Left lung (tissue), 4 donors: ENCODE measurements at regions not wholly inside any gene's neighbourhood (a gene's known extent, or its start where the extent isn't known, plus 50 kb on each side); places are given as distances from the start of the nearest gene placed in this dataset.

Experiments used
- ATAC-seq: fragments of 200-7000 bp; cut with Tn5 transposase; one replicate; pipeline ENCODE4 v1.9.1; 2020; ENCODE audit warnings: moderate library complexity
- DNase-seq, 4 donors: peaks; one replicate each; pipeline ENCODE4 v3.0.0-alpha.2; 2013 to 2020
- H3K27ac ChIP-seq, 2 donors: fragments of 200-600 bp; sonication (generic) in 1 of 2; one replicate each; pipeline versions ENCODE4 v1.5.0 to v1.8.0; 2020 to 2021
- H3K27me3 ChIP-seq, 2 donors: fragments of 200-600 bp; sonication (generic) in 1 of 2; one replicate each; pipeline versions ENCODE4 v1.5.0 to v1.8.0; 2020 to 2021
- H3K36me3 ChIP-seq, 2 donors: fragments of 200-600 bp; sonication (generic) in 1 of 2; one replicate each; pipeline versions ENCODE4 v1.5.0 to v1.8.0; 2020 to 2021
- H3K4me1 ChIP-seq, 2 donors: fragments of 200-600 bp; one replicate each; pipeline ENCODE4 v1.8.0; 2021
- H3K4me3 ChIP-seq, 2 donors: fragments of 200-600 bp; sonication (generic) in 1 of 2; one replicate each; pipeline versions ENCODE4 v1.5.0 to v1.8.0; 2020 to 2021; ENCODE audit warnings: mild to moderate bottlenecking in 1 of 2
- H3K9me3 ChIP-seq, 2 donors: fragments of 200-600 bp; sonication (generic) in 1 of 2; one replicate each; pipeline versions ENCODE4 v1.5.0 to v1.8.0; 2020 to 2021
- intact Hi-C, 2 donors: fragments of 100-400 bp; cut with DNase I; formaldehyde crosslinking; loops; one replicate each; pipeline versions ENCODE4 v1.11.2 to v1.14.2; 2022
- TF ChIP-seq, protein P1 (sequence below), 2 donors: fragments of 200-600 bp; sonication (generic) in 1 of 2; IDR thresholded peaks; one replicate each; pipeline versions ENCODE4 v1.5.0 to v1.8.0; 2021; ENCODE audit warnings: antibody characterized with exemption in 2 of 2
- donor health status: DM: no; HTN: yes; CAD: no.
- donor health status: DM: no; HTN: no; CAD: no.

DNA sequence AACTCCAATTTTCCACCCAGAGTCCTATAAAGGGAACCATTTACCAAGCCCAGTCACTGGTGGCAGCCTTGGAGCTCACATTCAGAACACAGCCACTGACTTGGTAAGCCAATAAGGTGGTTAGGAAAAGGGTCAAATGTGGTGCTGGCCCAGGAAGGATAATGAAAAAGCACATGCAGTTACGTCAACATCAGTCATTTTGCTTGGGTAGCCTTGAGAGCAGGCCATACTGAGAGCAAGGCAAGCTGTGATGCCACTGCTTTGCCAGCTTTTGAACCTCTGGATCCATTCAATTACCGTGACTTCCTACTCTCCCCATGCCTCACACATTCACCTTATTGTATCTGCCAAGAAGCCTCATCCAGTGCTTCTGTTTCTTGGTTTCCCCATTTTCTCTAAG lies 253.6 kb downstream of the OPA1 start:
- TF ChIP-seq, protein P1, sequence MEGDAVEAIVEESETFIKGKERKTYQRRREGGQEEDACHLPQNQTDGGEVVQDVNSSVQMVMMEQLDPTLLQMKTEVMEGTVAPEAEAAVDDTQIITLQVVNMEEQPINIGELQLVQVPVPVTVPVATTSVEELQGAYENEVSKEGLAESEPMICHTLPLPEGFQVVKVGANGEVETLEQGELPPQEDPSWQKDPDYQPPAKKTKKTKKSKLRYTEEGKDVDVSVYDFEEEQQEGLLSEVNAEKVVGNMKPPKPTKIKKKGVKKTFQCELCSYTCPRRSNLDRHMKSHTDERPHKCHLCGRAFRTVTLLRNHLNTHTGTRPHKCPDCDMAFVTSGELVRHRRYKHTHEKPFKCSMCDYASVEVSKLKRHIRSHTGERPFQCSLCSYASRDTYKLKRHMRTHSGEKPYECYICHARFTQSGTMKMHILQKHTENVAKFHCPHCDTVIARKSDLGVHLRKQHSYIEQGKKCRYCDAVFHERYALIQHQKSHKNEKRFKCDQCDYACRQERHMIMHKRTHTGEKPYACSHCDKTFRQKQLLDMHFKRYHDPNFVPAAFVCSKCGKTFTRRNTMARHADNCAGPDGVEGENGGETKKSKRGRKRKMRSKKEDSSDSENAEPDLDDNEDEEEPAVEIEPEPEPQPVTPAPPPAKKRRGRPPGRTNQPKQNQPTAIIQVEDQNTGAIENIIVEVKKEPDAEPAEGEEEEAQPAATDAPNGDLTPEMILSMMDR (IDR thresholded peaks at IDR 0.05): no peak
- intact Hi-C loops: no loop called here
- no peaks in the 10 kb centered on the region for H3K36me3 ChIP-seq
- DNase-seq (no peak), ATAC-seq (no peak)
- H3K4me3 ChIP-seq: no peak overlapping the region
- H3K4me1 ChIP-seq: peaks cover 8 to 13% of the 10 kb centered on the region in 2 donors
- no peak overlapping the region for H3K27ac ChIP-seq
- no peaks in the 10 kb centered on the region for H3K9me3 ChIP-seq
- H3K27me3 ChIP-seq: no peaks in the 10 kb centered on the region

DNA sequence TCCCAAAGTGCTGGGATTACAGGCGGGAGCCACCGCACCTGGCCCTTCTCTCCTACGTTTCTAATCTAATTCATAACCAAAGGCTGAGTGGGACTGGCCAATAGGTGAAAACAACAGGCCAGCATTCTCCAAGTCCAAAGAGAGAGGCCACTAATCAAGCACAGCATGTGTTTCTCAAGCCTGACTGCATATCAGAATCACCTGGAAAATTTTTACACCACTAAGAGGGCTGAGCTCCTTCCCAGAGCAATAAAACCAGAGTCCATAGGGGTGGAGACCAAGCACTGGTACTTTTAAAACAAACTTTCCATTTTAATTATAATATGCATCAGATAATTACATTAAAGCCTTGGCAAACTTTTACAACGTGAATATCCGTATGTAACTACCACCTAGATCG lies 254.4 kb downstream of the OPA1 start:
- Histone ChIP-seq H3K36me3 (no peaks in the 10 kb centered on the region), H3K27ac (no peak overlapping the region), H3K27me3 (no peaks in the 10 kb centered on the region), H3K4me1 (peaks cover 12 to 14% of the 10 kb centered on the region in 2 donors), H3K9me3 (no peaks in the 10 kb centered on the region), H3K4me3 (no peak overlapping the region)
- intact Hi-C loops: no loop called here
- ATAC-seq (no peak), DNase-seq (no peak)
- TF ChIP-seq, protein P1 (IDR thresholded peaks at IDR 0.05): no peak

DNA sequence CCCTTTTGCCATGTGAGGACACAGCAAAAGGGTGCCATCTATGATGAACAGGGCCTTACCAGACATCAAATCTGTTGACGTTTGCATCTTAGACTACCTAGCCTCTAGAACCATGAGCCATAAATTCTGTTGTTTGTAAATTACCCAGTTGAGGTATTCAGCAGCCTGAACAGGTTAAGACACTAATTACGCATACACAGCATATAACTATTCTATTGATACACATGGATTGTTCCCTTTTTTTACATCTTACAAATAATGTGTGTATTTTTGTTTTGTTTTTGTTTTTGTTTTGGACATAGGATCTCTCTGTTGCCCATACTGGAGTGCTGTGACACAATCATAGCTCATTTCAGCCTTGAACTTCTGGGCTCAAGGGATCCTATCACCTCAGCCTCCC lies 255.5 kb downstream of the OPA1 start:
- ATAC-seq: no peak
- DNase-seq: no peak
- H3K4me1 ChIP-seq: peaks cover 12% of the 10 kb centered on the region in 2 donors

DNA sequence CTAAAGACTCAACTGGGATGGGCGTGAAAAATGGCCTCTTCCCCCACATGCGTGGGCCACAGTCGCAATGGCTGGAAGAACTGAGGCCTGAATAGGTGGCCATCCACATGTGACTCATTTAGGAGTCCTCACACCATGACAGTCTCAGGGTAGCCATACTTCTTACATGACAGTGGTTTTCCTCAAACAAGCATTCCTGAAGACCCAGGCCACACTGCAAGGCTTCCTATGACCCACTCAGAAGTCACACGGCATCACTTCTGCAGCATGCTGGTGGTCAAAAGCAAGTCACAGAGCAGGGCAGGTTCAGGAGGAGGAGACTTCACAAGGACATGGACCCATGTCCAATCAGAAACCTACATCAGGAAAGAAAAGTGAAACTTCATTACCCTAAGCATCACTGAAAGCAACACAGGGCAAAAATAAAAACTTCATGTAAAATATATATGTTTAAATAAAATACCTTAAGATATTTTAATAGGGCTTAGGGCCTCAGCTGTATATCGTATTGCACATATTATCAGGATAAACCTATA lies 257.1 kb downstream of the OPA1 start:
- intact Hi-C loops: no loop called here
- H3K27me3 ChIP-seq: no peaks in the 10 kb centered on the region
- no peaks in the 10 kb centered on the region for H3K36me3 ChIP-seq
- H3K4me3 ChIP-seq: no peak overlapping the region
- ATAC-seq: no peak
- H3K4me1 ChIP-seq: peaks cover 7 to 12% of the 10 kb centered on the region in 2 donors
- TF ChIP-seq, protein P1 (IDR thresholded peaks at IDR 0.05): no peak
- no peak overlapping the region for H3K27ac ChIP-seq
- H3K9me3 ChIP-seq: no peaks in the 10 kb centered on the region
- no peak for DNase-seq

More for the DNA sequence above, 255.5 kb downstream of the OPA1 start:
- Histone ChIP-seq H3K9me3 (no peaks in the 10 kb centered on the region), H3K36me3 (no peaks in the 10 kb centered on the region), H3K27me3 (no peaks in the 10 kb centered on the region), H3K27ac (no peak overlapping the region), H3K4me3 (no peak overlapping the region)
- TF ChIP-seq, protein P1 (IDR thresholded peaks at IDR 0.05): no peak
- intact Hi-C loops: no loop called here

DNA sequence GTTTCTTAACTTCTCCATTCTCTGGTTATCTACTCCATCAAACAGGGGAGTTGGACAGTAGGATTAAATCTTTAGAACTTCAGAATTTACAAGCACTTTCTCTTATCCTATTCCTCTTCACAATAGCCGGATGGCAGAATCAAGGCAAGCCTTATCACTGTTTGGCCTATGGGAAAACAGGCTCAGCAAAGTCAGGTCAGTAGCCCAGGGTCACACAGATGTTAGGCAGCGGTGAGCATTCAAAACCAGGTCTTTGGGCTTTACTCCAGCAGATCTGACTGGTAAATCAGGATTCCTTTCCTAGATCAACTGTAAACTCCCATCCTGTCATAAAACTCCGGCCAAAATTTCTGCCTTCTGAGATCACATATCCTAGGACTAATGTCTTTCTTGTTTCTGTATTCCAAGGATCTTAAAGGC lies 258.4 kb downstream of the OPA1 start:
- H3K27me3 ChIP-seq: no peaks in the 10 kb centered on the region
- DNase-seq (no peak), ATAC-seq (no peak)
- H3K36me3 ChIP-seq: no peaks in the 10 kb centered on the region
- TF ChIP-seq, protein P1 (IDR thresholded peaks at IDR 0.05): no peak
- intact Hi-C loops: no loop called here
- H3K4me3 ChIP-seq: no peak overlapping the region
- no peaks in the 10 kb centered on the region for H3K9me3 ChIP-seq
- no peak overlapping the region for H3K27ac ChIP-seq
- peaks cover 7 to 12% of the 10 kb centered on the region in 2 donors for H3K4me1 ChIP-seq
